ENCODE measurements at regions not wholly inside any gene's neighbourhood (a gene's known extent, or its start where the extent isn't known, plus 50 kb on each side); places are given as distances from the start of the nearest gene placed in this dataset.

DNA sequence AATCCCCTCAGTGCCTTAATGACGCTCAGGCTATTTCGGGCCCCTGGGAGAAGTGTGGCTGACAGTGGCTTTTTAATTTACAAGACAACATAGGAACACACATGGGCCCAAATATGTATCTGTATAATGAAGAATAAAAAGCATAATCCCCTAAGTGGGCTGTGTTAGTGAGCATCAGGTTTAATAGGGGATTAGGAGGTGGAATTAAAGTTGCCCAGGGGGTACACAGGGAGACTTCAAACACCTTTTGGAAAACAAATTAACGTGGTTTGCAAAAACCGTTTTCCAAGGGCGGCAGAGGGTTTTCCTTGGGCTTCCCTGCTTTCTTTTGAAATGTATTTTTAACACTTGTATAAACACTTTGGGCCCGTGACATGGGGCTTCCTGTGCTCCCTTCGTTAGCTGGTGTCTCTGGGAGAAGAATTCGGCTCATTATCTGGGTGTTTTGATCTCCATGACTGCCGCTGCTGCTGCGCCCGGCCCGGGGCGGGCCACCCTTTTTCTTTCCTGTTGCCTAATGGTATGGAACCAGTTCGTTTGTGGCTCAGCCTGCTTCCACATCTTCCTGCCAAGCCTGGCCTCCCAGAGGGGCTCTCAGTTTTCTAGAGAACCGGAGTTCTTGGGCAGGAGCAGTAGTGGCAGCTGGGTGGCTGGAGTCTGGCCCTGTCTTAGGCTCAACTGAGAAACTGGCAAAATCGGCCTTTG is 173.0 kb downstream of the MACROH2A1 start:
- Histone ChIP-seq H2AFZ (ENCODE audit: control insufficient read depth, low read length) (no peak overlapping the region), H3K27me3 (ENCODE audit: control insufficient read depth, extremely low read depth, insufficient read depth, low read length) (no peaks in the 10 kb centered on the region), H3K9me3 (ENCODE audit: control insufficient read depth, low read depth, low read length) (no peaks in the 10 kb centered on the region), H3K36me3 (ENCODE audit: control insufficient read depth in 2 of 2, extremely low read depth in 1 of 2, insufficient read depth in 2 of 2, low read length in 2 of 2) (no peaks in the 10 kb centered on the region), H3K4me2 (ENCODE audit: control insufficient read depth, extremely low read depth, insufficient read depth, low read depth, low read length) (no peak overlapping the region), H3K4me1 (ENCODE audit: control insufficient read depth, extremely low read depth, insufficient read depth, low read length) (peaks cover 4% of the 10 kb centered on the region), H4K20me1 (ENCODE audit: control insufficient read depth, extremely low read depth, insufficient read depth, low read length) (no peaks in the 10 kb centered on the region), H3K27ac (ENCODE audit: control insufficient read depth, insufficient read depth, low read length) (no peak overlapping the region), H3K79me2 (ENCODE audit: control insufficient read depth, insufficient read depth, low read length) (no peaks in the 10 kb centered on the region), H3K9me1 (ENCODE audit: control insufficient read depth, extremely low read depth, insufficient read depth, low read length) (no peaks in the 10 kb centered on the region), H3K4me3 (ENCODE audit: control insufficient read depth in 2 of 3, extremely low read depth in 1 of 3, insufficient read depth in 2 of 3, low read depth in 1 of 3, low read length in 3 of 3) (no peak overlapping the region), H3K9ac (ENCODE audit: control insufficient read depth, extremely low read depth, insufficient read depth, low read length) (no peak overlapping the region)
- DNase-seq (ENCODE audit: low read depth, low spot score) = no peak
- TF ChIP-seq, protein P1, sequence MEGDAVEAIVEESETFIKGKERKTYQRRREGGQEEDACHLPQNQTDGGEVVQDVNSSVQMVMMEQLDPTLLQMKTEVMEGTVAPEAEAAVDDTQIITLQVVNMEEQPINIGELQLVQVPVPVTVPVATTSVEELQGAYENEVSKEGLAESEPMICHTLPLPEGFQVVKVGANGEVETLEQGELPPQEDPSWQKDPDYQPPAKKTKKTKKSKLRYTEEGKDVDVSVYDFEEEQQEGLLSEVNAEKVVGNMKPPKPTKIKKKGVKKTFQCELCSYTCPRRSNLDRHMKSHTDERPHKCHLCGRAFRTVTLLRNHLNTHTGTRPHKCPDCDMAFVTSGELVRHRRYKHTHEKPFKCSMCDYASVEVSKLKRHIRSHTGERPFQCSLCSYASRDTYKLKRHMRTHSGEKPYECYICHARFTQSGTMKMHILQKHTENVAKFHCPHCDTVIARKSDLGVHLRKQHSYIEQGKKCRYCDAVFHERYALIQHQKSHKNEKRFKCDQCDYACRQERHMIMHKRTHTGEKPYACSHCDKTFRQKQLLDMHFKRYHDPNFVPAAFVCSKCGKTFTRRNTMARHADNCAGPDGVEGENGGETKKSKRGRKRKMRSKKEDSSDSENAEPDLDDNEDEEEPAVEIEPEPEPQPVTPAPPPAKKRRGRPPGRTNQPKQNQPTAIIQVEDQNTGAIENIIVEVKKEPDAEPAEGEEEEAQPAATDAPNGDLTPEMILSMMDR (optimal IDR thresholded peaks at IDR 0.05 in 1 of 3, IDR thresholded peaks at IDR 0.05 in 1 of 3, conservative IDR thresholded peaks at IDR 0.05 in 1 of 3; ENCODE audit: extremely low read depth in 1 of 3, insufficient read depth in 2 of 3, low read length in 3 of 3) = no peak
- no peak for TF ChIP-seq EZH2 (IDR thresholded peaks at IDR 0.05; ENCODE audit: low read length)
- FAIRE-seq = no peak
- dilution Hi-C loops (cut with MboI; ENCODE audit: extremely low pct_ligation_motif_present, low sequenced_read_pairs) = no loop called here

DNA sequence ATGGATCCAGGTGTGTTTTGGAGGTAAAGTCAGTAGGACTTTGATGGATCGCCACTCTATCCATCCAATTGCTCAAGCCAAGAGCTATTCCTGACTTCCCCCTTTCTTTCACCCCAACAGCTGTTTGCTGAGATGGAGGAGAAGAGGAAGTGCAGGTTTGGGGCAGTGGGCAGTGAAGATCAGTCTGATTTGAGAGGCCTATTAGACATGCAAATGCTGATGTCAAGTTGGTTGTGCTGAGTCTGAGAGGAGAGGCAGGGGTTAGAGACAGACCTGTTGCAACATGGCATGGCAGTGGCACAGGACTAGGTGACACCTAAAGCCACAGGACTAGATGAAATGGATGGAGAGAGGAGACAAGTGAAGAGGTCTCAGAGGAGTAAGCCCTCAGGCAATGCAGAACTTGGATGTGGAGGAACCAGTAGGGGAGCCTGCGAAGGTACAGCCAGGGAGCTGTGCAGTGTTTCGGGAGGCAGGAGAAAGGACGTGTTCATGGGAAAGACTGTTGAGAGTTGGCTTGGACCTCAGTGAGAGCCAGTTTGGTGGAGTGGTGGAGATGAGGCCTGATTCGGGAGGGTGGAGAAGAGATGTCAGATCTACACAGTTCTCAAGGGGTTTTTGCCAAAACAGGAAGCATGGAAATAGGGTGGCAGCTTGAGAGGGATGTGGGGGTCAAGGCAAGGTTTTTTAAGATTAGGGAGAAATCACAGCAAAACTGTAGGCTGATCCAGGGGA is 175.0 kb downstream of the MACROH2A1 start:
- no peak overlapping the region for H3K27ac ChIP-seq (ENCODE audit: control insufficient read depth, insufficient read depth, low read length)
- FAIRE-seq (no peak), DNase-seq (ENCODE audit: low read depth, low spot score) (no peak)
- H3K9me1 ChIP-seq (ENCODE audit: control insufficient read depth, extremely low read depth, insufficient read depth, low read length) = no peaks in the 10 kb centered on the region
- H2AFZ ChIP-seq (ENCODE audit: control insufficient read depth, low read length) = no peak overlapping the region
- no peaks in the 10 kb centered on the region for H3K36me3 ChIP-seq (ENCODE audit: control insufficient read depth in 2 of 2, extremely low read depth in 1 of 2, insufficient read depth in 2 of 2, low read length in 2 of 2)
- no peaks in the 10 kb centered on the region for H3K9me3 ChIP-seq (ENCODE audit: control insufficient read depth, low read depth, low read length)
- no peak overlapping the region for H3K4me2 ChIP-seq (ENCODE audit: control insufficient read depth, extremely low read depth, insufficient read depth, low read depth, low read length)
- TF ChIP-seq, protein P1 (optimal IDR thresholded peaks at IDR 0.05 in 1 of 3, IDR thresholded peaks at IDR 0.05 in 1 of 3, conservative IDR thresholded peaks at IDR 0.05 in 1 of 3; ENCODE audit: extremely low read depth in 1 of 3, insufficient read depth in 2 of 3, low read length in 3 of 3) = no peak
- no peak for TF ChIP-seq EZH2 (IDR thresholded peaks at IDR 0.05; ENCODE audit: low read length)
- no peaks in the 10 kb centered on the region for H3K79me2 ChIP-seq (ENCODE audit: control insufficient read depth, insufficient read depth, low read length)
- dilution Hi-C loops (cut with MboI; ENCODE audit: extremely low pct_ligation_motif_present, low sequenced_read_pairs) = no loop called here
- H4K20me1 ChIP-seq (ENCODE audit: control insufficient read depth, extremely low read depth, insufficient read depth, low read length) = no peaks in the 10 kb centered on the region
- no peaks in the 10 kb centered on the region for H3K4me1 ChIP-seq (ENCODE audit: control insufficient read depth, extremely low read depth, insufficient read depth, low read length)
- H3K9ac ChIP-seq (ENCODE audit: control insufficient read depth, extremely low read depth, insufficient read depth, low read length) = no peak overlapping the region
- no peaks in the 10 kb centered on the region for H3K27me3 ChIP-seq (ENCODE audit: control insufficient read depth, extremely low read depth, insufficient read depth, low read length)
- no peak overlapping the region for H3K4me3 ChIP-seq (ENCODE audit: control insufficient read depth in 2 of 3, extremely low read depth in 1 of 3, insufficient read depth in 2 of 3, low read depth in 1 of 3, low read length in 3 of 3)
